Limb (tissue), 2 donors: ENCODE measurements at regions not wholly inside any gene's neighbourhood (a gene's known extent, or its start where the extent isn't known, plus 50 kb on each side); places are given as distances from the start of the nearest gene placed in this dataset.

Experiments
- DNase-seq, 2 donors: peaks; one replicate each; pipeline ENCODE4 v3.0.0-alpha.2; 2016; ENCODE audit errors: extremely low spot score in 2 of 2

GRCh38 chr17:72407336-72407909, 286.6 kb downstream of the SOX9 start:
- peak; percentile 38 to 64 for DNase-seq

- DNase-seq, result no peak
Observed at GRCh38 chr17:72407931-72408330, 287.1 kb downstream of the SOX9 start.

- DNase-seq, result no peak
Observed at GRCh38 chr17:72408641-72409040, 287.8 kb downstream of the SOX9 start.

- no peak for DNase-seq
Observed at GRCh38 chr17:72409405-72410002, 288.7 kb downstream of the SOX9 start.

GRCh38 chr17:72411124-72411563, 290.3 kb downstream of the SOX9 start:
- no peak for DNase-seq

GRCh38 chr17:72412650-72413076, 291.8 kb downstream of the SOX9 start:
- no peak for DNase-seq

GRCh38 chr17:72413077-72414031, 292.5 kb downstream of the SOX9 start:
- DNase-seq, result no peak

- DNase-seq, result no peak
Observed at GRCh38 chr17:72414032-72414396, 293.2 kb downstream of the SOX9 start.

- no peak for DNase-seq
Observed at GRCh38 chr17:72414967-72415853, 294.4 kb downstream of the SOX9 start.

- no peak for DNase-seq
Observed at GRCh38 chr17:72416054-72416675, 295.3 kb downstream of the SOX9 start.

GRCh38 chr17:72416905-72417304, 296.1 kb downstream of the SOX9 start:
- no peak for DNase-seq

GRCh38 chr17:72417627-72418026, 296.8 kb downstream of the SOX9 start:
- DNase-seq, result no peak

- DNase-seq, result no peak
Observed at GRCh38 chr17:72419866-72420774, 299.3 kb downstream of the SOX9 start.

GRCh38 chr17:72420775-72421127, 299.9 kb downstream of the SOX9 start:
- DNase-seq, result no peak

- DNase-seq, result no peak
Observed at GRCh38 chr17:72421128-72422092, 300.6 kb downstream of the SOX9 start.

- no peak for DNase-seq
Observed at GRCh38 chr17:72422204-72422504, 301.3 kb downstream of the SOX9 start.

- no peak for DNase-seq
Observed at GRCh38 chr17:72422505-72423285, 301.9 kb downstream of the SOX9 start.

- no peak for DNase-seq
Observed at GRCh38 chr17:72423286-72423589, 302.4 kb downstream of the SOX9 start.
